PFSK-1 (cell line): ENCODE measurements at regions not wholly inside any gene's neighbourhood (a gene's known extent, or its start where the extent isn't known, plus 50 kb on each side); places are given as distances from the start of the nearest gene placed in this dataset.

ENCODE experiments used
- FOXP2 ChIP-seq: optimal IDR thresholded peaks from 2 replicates; pipeline ENCODE3; 2011; ENCODE audit warnings: borderline replicate concordance, control low read depth, inconsistent platforms; ENCODE audit not compliant: insufficient read depth; ENCODE audit errors: extremely low read length, extremely low read depth
- POLR2AphosphoS5 ChIP-seq: IDR thresholded peaks from 2 replicates; pipeline ENCODE4 v1.6.1; 2012; ENCODE audit warnings: low read depth, mild to moderate bottlenecking, control low read depth, low read length, moderate library complexity
- SIN3A ChIP-seq: IDR thresholded peaks from 2 replicates; pipeline ENCODE4 v1.6.1; 2012; ENCODE audit warnings: mild to moderate bottlenecking, low read length, moderate library complexity, borderline replicate concordance; ENCODE audit not compliant: insufficient read depth
- TAF1 ChIP-seq: IDR thresholded peaks from 2 replicates; pipeline ENCODE4 v1.6.1; 2012; ENCODE audit warnings: low read length, control low read depth, borderline replicate concordance; ENCODE audit not compliant: insufficient read depth
- TF ChIP-seq, protein P1 (sequence below), 2 experiments: IDR thresholded peaks; 2 replicates each; pipeline versions ENCODE4 v1.6.1 to v1.8.0; 2011 to 2012; ENCODE audit warnings: low read depth in 2 of 2, low read length in 2 of 2, control low read depth in 1 of 2, inconsistent platforms in 1 of 2, mild to moderate bottlenecking in 1 of 2, moderate library complexity in 1 of 2; ENCODE audit not compliant: insufficient read depth in 1 of 2

DNA sequence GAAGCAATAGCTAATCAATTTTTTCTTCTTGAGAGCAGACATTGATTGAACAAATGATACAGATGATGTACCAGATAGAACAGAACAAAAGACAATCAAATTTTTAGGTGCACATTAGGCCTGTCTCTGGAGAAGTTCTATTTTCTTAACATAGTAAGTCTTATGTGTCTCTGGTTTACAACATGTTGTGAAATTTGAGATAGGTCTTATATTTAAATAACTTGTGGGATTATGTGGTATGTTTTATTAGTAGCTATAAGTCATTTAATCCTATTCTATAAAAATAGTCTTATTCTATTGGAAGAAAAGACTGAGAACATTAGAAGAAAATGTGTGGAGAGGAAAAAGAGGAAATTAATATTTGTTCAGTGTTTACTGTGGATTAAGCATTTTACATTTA, 358.0 kb downstream of the ATP23 start:
- TF ChIP-seq POLR2AphosphoS5 (no peak), TAF1 (no peak), FOXP2 (no peak), SIN3A (no peak)
- TF ChIP-seq, protein P1, sequence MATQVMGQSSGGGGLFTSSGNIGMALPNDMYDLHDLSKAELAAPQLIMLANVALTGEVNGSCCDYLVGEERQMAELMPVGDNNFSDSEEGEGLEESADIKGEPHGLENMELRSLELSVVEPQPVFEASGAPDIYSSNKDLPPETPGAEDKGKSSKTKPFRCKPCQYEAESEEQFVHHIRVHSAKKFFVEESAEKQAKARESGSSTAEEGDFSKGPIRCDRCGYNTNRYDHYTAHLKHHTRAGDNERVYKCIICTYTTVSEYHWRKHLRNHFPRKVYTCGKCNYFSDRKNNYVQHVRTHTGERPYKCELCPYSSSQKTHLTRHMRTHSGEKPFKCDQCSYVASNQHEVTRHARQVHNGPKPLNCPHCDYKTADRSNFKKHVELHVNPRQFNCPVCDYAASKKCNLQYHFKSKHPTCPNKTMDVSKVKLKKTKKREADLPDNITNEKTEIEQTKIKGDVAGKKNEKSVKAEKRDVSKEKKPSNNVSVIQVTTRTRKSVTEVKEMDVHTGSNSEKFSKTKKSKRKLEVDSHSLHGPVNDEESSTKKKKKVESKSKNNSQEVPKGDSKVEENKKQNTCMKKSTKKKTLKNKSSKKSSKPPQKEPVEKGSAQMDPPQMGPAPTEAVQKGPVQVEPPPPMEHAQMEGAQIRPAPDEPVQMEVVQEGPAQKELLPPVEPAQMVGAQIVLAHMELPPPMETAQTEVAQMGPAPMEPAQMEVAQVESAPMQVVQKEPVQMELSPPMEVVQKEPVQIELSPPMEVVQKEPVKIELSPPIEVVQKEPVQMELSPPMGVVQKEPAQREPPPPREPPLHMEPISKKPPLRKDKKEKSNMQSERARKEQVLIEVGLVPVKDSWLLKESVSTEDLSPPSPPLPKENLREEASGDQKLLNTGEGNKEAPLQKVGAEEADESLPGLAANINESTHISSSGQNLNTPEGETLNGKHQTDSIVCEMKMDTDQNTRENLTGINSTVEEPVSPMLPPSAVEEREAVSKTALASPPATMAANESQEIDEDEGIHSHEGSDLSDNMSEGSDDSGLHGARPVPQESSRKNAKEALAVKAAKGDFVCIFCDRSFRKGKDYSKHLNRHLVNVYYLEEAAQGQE (IDR thresholded peaks at IDR 0.05; ENCODE audit: insufficient read depth in 1 of 2, low read depth in 2 of 2, low read length in 2 of 2): no peak

DNA sequence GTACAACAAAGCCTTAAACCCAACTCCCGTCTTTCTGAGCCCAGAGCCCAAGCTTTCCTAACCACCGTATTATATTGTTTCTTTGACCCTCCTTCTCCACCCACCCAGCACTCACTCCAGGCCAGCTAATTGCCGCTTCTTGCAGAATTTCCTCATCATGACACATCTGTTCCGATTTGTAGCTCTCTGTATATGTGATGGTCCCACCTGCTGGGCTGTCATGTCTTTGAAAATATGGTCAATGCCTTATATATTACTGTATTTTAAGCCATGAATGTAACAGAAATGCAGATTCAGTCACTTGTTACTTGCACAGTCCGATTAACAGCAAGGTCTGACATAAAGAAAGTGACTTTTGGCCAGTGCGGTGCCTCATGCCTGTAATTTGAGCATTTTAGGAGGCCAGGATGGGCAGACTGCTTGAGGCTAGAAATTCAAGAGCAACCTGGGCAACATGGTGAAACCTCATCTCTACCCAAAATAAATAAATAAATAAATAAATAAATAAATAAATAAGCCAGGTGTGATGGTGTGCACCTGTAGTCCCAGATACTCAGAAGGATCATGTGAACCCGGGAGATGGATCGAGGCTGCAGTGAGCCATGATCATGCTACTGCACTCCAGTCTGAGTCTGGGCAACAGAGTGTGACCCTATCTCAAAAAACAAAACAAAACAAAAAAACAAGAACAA, 359.8 kb downstream of the ATP23 start:
- TF ChIP-seq POLR2AphosphoS5 (no peak), SIN3A (no peak), FOXP2 (no peak), TAF1 (no peak)
- TF ChIP-seq, protein P1 (IDR thresholded peaks at IDR 0.05; ENCODE audit: insufficient read depth in 1 of 2, low read depth in 2 of 2, low read length in 2 of 2): no peak

DNA sequence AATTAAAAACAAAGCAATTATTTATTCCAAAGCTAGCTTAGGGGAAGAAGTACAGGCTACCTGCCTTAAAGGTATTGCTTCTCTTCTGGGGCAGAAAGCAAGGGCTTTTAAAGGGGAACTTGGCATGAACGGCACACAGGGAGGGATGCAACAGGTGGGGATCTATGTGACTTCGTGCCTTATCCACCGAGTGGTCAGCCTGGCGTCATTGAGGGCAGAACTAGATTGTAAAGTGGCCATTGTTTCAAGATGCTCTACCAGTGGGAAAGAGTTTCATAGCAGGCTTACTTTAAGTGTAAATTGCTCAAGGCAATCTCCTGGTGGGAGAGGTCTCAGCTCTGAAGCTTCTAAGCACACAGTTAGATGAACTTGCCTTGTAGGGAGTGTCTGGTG, 360.4 kb downstream of the ATP23 start:
- TF ChIP-seq, protein P1 (IDR thresholded peaks at IDR 0.05; ENCODE audit: insufficient read depth in 1 of 2, low read depth in 2 of 2, low read length in 2 of 2): no peak
- TF ChIP-seq FOXP2: no peak
- TF ChIP-seq POLR2AphosphoS5: no peak
- no peak for TF ChIP-seq SIN3A
- no peak for TF ChIP-seq TAF1

DNA sequence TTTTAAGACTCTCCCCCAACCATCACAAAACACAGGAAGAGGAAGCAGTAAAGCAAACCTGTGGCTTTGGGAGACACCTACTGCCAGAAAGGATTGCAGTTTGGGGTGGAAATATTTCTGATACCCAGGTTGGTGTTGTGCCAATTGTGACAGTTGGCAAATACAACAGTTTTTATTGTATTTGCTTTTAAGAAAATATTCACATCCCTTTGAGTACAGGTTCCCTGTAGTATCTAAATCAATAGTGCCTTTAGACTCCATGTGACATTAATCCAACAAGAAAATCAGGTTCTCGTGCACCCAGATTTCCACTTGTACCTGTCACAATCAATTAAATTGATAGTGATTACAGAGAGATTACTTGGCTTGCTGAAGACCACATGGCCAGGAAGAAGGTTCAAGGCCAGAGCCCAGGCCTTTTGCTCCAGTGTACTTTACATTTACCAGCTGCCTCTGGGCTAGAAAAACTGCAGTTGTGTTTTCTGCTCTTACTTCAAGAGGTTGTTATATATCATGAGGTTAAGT, 361.2 kb downstream of the ATP23 start:
- TF ChIP-seq, protein P1 (IDR thresholded peaks at IDR 0.05; ENCODE audit: insufficient read depth in 1 of 2, low read depth in 2 of 2, low read length in 2 of 2): no peak
